HG02588 (cell line): ENCODE measurements at regions not wholly inside any gene's neighbourhood (a gene's known extent, or its start where the extent isn't known, plus 50 kb on each side); places are given as distances from the start of the nearest gene placed in this dataset.

ENCODE experiments used
- ATAC-seq: cut with Tn5 transposase; IDR thresholded peaks from one replicate; pipeline ENCODE4 v1.9.1; 2021; ENCODE audit warnings: mild to moderate bottlenecking, moderate library complexity; ENCODE audit not compliant: unreplicated experiment

GRCh38 chr21:16283516-16283915, 553.7 kb downstream of the USP25 start:
- ATAC-seq, result no peak

DNA sequence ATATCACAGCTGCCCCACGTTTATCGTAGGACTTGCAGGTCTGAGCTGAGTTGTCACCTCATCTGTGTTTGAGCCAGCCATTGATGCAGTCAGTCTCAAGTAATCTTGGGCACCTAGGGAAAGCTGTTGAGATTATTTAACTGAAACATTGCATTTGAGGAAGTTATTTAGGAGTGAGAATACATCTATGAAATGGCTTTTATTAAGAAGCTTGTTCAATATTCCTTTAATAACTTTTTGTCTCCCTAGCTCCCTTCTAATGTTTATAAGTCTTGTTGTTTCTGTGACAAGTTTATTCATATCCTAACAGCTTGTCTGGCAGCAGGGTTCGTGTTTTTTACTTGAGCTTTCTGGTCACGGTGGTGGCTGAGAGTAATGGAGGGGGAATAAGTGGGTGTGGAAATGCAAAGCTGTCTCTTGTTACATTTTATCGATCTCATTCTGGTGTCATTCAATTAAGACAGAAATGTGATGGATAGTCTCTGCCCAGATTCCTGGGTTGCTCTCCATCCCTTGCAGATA, 555.9 kb downstream of the USP25 start:
- ATAC-seq, result no peak

DNA sequence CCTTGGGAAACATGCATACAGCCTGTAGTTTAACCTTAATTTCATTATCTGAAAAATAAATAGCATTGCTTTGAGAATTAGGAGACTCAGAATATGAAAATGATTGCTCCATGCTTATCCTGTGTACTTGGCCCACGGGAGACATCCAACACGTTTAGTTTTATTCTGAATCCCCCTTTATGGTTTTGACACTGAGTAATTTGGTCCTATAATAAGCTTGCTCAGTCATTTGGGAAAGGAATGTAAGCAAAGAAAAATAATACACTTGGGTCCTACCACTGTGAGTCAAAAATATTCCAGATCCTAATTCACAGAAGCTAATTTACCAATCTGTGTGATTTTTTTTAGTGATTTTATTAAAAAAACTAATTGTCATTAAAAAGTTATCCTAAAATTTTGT, 557.3 kb downstream of the USP25 start:
- no peak for ATAC-seq

DNA sequence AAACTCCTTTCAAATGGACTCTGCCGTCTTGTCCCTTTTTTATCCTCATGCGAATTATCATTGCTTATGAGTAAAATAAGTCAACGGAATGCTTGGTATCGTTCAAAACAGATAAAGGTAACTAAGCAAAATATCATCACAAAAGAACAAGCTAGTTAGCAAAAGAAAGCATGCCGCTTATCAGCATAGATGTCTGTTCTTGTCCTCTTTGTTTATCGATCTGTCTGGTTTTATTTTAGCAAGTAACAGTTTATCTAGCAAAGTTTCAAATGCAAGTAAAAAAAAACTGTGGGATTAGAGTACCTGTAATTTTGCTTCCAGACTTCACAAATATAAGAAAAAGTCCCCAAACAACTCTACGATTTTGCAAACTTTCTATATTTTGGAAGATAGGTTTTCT, 561.5 kb downstream of the USP25 start:
- no peak for ATAC-seq

GRCh38 chr21:16294128-16294527, 564.3 kb downstream of the USP25 start:
- ATAC-seq, result no peak

GRCh38 chr21:16302851-16303282, 573.1 kb downstream of the USP25 start:
- ATAC-seq, result no peak

DNA sequence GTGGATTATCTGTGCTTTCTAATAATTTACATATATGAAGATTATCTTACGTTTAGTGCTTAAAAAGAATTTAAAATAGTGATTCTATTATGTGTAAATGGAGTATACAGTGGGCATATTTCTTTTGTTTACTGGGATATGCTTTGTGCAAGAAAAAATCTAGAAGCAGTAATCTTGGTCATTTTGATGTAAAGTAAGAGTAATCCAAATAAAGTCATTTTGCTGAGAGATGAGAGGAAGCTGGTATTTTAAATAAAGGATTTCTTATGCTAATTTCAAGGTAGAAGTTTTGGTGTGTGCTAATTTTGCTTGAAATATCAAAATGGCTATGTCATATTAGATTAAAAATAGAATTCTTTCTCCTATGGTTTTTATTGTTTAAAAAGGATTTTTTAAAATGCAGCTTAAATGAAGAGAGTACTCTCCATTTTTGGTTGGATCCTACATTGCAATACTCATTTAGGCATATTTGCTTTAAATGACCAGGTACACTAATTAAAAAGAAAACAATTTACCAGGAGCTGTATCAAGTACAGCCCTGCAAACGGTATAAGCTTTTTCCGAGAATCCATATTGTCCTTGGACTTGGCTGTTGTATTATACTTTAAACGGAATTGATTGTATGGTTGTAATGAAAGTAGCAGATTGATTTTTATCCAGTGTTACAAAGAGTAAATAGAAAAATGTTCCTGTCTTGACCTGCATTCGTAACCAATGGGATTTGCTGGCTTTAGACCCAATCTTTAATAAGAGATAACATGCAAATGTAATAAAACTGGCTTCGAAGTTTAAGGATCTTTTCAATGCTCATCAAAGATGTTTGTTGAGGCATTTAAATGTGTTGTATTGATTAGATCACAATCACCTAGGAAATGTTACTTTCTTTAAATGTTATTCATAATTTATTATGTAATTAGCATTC, 574.7 kb downstream of the USP25 start:
- ATAC-seq, result no peak

- no peak for ATAC-seq
Measured at GRCh38 chr21:16305686-16306085, 575.9 kb downstream of the USP25 start.

- ATAC-seq, result no peak
Measured at GRCh38 chr21:16307256-16307655, 577.5 kb downstream of the USP25 start.

DNA sequence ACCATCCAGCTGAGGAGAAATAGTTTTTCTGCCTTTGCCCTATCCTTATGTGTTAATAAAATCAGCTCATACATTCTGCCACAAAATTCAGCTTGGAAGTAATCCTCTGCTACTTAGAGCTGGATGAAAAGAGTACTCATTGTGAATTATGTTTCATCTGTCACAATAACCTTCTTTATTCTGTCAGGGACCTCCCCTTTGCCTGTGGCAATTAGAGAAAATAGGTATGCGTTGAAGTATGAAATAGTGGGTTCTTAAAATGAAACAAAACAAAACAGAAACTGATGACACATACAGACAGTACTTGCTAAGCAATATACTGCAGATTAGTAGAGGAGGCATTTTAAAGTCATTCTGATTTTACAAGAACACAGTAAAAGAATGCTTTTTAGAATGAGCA, 578.5 kb downstream of the USP25 start:
- ATAC-seq, result no peak

- ATAC-seq, result no peak
Measured at GRCh38 chr21:16309250-16309971, 579.6 kb downstream of the USP25 start.

- no peak for ATAC-seq
Measured at GRCh38 chr21:16310176-16310575, 580.4 kb downstream of the USP25 start.

DNA sequence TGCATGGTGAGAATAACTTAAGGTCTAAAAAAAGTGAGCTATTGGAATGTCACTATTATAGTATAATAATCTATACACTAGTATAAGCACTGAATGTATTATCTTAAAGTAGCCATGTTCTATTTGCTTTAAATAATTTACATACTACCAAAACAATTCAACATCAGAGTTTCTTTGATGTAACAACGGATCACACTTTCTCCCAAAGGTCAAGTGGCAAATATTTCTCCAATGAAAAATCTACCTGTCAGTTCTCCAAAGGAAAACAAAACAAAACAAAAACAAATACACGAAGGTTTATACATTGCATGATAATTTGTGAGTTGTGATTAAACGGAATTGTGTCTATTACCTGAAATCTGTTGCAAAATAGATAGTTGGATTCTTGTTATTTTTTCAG, 581.4 kb downstream of the USP25 start:
- no peak for ATAC-seq

GRCh38 chr21:16312321-16312720, 582.5 kb downstream of the USP25 start:
- no peak for ATAC-seq

GRCh38 chr21:16315223-16315622, 585.4 kb downstream of the USP25 start:
- no peak for ATAC-seq

GRCh38 chr21:16318651-16319300, 589.0 kb downstream of the USP25 start:
- no peak for ATAC-seq

GRCh38 chr21:16320110-16320509, 590.3 kb downstream of the USP25 start:
- ATAC-seq, result no peak

GRCh38 chr21:16322454-16322853, 592.7 kb downstream of the USP25 start:
- ATAC-seq, result no peak

DNA sequence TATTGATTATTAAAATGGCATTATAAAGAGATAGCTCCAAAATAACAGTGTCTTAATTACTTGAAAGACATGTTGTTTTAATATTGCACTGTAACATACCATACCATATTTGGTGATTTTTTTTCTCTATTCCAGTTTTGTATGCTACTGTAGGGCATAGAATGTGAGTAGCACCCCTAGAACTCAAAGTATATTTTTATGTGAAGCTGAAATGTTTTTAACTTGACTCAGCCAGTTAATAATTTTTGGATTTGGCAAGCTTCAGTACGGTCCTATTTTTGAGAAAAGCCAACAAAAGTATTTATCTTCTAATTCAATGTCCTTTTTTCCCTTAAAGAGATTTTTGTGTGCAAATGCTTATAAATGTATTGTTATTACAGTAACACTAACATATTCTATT, 593.8 kb downstream of the USP25 start:
- ATAC-seq, result no peak

- no peak for ATAC-seq
Measured at GRCh38 chr21:16324630-16325029, 594.8 kb downstream of the USP25 start.
